Nephron progenitor cell (in vitro differentiated cells): ENCODE measurements at regions not wholly inside any gene's neighbourhood (a gene's known extent, or its start where the extent isn't known, plus 50 kb on each side); places are given as distances from the start of the nearest gene placed in this dataset.

Source experiments
- DNase-seq: peaks from one replicate; pipeline ENCODE4 v3.0.0; 2021
- H3K27ac Mint-ChIP-seq: 2 replicates; pipeline ENCODE4 v1.8.0; 2021; ENCODE audit warnings: mild to moderate bottlenecking, moderate library complexity, mixed read lengths
- H3K27me3 Mint-ChIP-seq: 2 replicates; pipeline ENCODE4 v1.8.0; 2021; ENCODE audit warnings: mild to moderate bottlenecking, low read depth, mixed read lengths; ENCODE audit not compliant: poor library complexity
- H3K36me3 Mint-ChIP-seq: 2 replicates; pipeline ENCODE4 v1.8.0; 2021; ENCODE audit warnings: low read depth, mixed read lengths
- H3K4me1 Mint-ChIP-seq: 2 replicates; pipeline ENCODE4 v1.8.0; 2021; ENCODE audit warnings: mixed read lengths
- H3K4me3 Mint-ChIP-seq: 2 replicates; pipeline ENCODE4 v1.8.0; 2021; ENCODE audit warnings: mild to moderate bottlenecking, moderate library complexity, mixed read lengths
- H3K9me3 Mint-ChIP-seq: 2 replicates; pipeline ENCODE4 v1.8.0; 2021; ENCODE audit warnings: mild to moderate bottlenecking, moderate library complexity, mixed read lengths
- TF ChIP-seq, protein P1 (sequence below): fragments of 200-600 bp; sonication (generic); IDR thresholded peaks from 2 replicates; pipeline ENCODE4 v1.5.0; 2021; ENCODE audit warnings: antibody characterized with exemption

DNA sequence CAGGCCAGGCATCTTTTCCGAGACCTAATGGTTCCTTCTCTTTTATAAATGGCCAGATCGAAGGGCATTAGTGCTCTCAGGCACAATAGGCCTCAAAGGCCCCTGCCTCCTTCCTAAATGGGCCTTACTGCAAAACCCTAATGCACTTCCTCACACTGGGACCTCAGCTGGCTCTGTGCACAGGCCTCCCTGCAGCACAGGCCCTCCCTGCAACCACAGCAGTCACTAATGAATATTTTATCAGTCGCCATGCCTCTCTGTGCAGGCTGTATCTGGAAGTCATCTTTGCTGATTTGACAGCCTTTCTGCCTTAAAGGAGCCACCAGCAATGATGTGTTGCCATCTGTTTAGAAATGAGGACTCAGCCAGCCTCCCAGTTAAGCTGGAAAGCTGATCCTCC is 54.9 kb upstream of the SDK1 start:
- H3K4me3 Mint-ChIP-seq, result no peak overlapping the region
- peaks cover 27% of the 10 kb centered on the region for H3K9me3 Mint-ChIP-seq
- H3K27me3 Mint-ChIP-seq, result peaks cover 4% of the 10 kb centered on the region
- peaks cover 48% of the 10 kb centered on the region for H3K4me1 Mint-ChIP-seq
- H3K27ac Mint-ChIP-seq, result no peak overlapping the region
- TF ChIP-seq, protein P1, sequence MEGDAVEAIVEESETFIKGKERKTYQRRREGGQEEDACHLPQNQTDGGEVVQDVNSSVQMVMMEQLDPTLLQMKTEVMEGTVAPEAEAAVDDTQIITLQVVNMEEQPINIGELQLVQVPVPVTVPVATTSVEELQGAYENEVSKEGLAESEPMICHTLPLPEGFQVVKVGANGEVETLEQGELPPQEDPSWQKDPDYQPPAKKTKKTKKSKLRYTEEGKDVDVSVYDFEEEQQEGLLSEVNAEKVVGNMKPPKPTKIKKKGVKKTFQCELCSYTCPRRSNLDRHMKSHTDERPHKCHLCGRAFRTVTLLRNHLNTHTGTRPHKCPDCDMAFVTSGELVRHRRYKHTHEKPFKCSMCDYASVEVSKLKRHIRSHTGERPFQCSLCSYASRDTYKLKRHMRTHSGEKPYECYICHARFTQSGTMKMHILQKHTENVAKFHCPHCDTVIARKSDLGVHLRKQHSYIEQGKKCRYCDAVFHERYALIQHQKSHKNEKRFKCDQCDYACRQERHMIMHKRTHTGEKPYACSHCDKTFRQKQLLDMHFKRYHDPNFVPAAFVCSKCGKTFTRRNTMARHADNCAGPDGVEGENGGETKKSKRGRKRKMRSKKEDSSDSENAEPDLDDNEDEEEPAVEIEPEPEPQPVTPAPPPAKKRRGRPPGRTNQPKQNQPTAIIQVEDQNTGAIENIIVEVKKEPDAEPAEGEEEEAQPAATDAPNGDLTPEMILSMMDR, result no peak
- no peak for DNase-seq
- H3K36me3 Mint-ChIP-seq, result peaks cover 12% of the 10 kb centered on the region

DNA sequence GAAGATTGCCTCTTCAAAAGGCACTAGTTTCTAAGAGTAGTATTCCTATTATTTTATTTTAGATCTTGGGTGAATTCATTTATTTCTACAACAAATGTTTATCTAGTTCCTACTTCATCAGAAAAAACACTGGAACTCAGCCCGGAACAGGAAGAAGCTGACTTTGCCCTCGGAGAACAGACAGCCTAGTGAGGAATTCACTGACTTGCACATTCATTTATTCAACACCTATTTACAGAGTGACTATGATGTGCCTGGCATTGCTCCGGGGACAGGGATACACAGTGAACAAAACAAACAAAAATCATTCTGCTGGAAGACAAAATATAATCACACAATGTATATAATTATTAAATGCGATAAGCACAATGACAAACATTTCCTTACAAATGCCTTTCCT is 54.4 kb upstream of the SDK1 start:
- Mint-ChIP-seq H3K4me1 (peaks cover 43% of the 10 kb centered on the region), H3K27ac (no peak overlapping the region), H3K4me3 (no peak overlapping the region)

GRCh38 chr7:3250725-3251124 is 50.3 kb upstream of the SDK1 start:
- Mint-ChIP-seq H3K4me1 (peaks cover 12% of the 10 kb centered on the region), H3K36me3 (peaks cover 13% of the 10 kb centered on the region), H3K27me3 (peaks cover 4% of the 10 kb centered on the region), H3K9me3 (peaks cover 28% of the 10 kb centered on the region), H3K4me3 (no peak overlapping the region), H3K27ac (no peak overlapping the region)
- TF ChIP-seq, protein P1, result no peak
- DNase-seq, result no peak

More for the DNA sequence above, 54.4 kb upstream of the SDK1 start:
- H3K9me3 Mint-ChIP-seq, result peaks cover 29% of the 10 kb centered on the region
- TF ChIP-seq, protein P1, result no peak
- DNase-seq, result no peak
- peaks cover 4% of the 10 kb centered on the region for H3K27me3 Mint-ChIP-seq
- peaks cover 13% of the 10 kb centered on the region for H3K36me3 Mint-ChIP-seq
